SU-DHL-6 (cell line): ENCODE measurements at regions not wholly inside any gene's neighbourhood (a gene's known extent, or its start where the extent isn't known, plus 50 kb on each side); places are given as distances from the start of the nearest gene placed in this dataset.

Source experiments
- H2AFZ ChIP-seq: fragments of 200-600 bp; sonication (generic); 2 replicates; pipeline ENCODE4 v1.6.1; 2014; ENCODE audit warnings: low read depth, mild to moderate bottlenecking, moderate library complexity, mixed read lengths, antibody characterized with exemption, low read length; ENCODE audit not compliant: severe bottlenecking
- H3F3A ChIP-seq: fragments of 200-600 bp; shearing (Covaris generic); 2 replicates; pipeline ENCODE4 v1.6.0; 2016; ENCODE audit warnings: antibody characterized with exemption, mild to moderate bottlenecking; ENCODE audit not compliant: insufficient read depth
- H3K27ac ChIP-seq: fragments of 200-600 bp; sonication (generic); 2 replicates; pipeline ENCODE4 v1.5.1; 2016; ENCODE audit warnings: low read depth, mild to moderate bottlenecking, low read length, moderate library complexity, mixed read lengths
- H3K27me3 ChIP-seq: fragments of 200-600 bp; sonication (generic), shearing (Covaris generic); 2 replicates; pipeline ENCODE4 v1.6.0; 2014; ENCODE audit warnings: mild to moderate bottlenecking, low read length
- H3K36me3 ChIP-seq: fragments of 200-600 bp; sonication (generic); 2 replicates; pipeline ENCODE4 v1.6.1; 2014; ENCODE audit warnings: mild to moderate bottlenecking, low read length, mixed read lengths
- H3K4me2 ChIP-seq: fragments of 300-600, 200-600 bp; shearing (Covaris generic), sonication (generic); 2 replicates; pipeline ENCODE4 v1.6.0; 2014; ENCODE audit warnings: low read length, low read depth, mild to moderate bottlenecking; ENCODE audit not compliant: poor library complexity, severe bottlenecking
- H3K4me3 ChIP-seq: fragments of 200-600 bp; sonication (generic); 2 replicates; pipeline ENCODE4 v1.5.1; 2014; ENCODE audit warnings: antibody characterized with exemption, low read length, mild to moderate bottlenecking, mixed read lengths; ENCODE audit not compliant: insufficient read depth, poor library complexity, severe bottlenecking
- H3K79me2 ChIP-seq: fragments of 200-600 bp; sonication (generic); 2 replicates; pipeline ENCODE4 v1.6.1; 2014; ENCODE audit warnings: mild to moderate bottlenecking, low read length, moderate library complexity; ENCODE audit not compliant: insufficient read depth
- H3K9ac ChIP-seq: fragments of 200-600 bp; sonication (generic); 2 replicates; pipeline ENCODE4 v1.7.0; 2014; ENCODE audit warnings: mild to moderate bottlenecking, low read length
- H3K9me2 ChIP-seq: fragments of 200-600 bp; sonication (generic); replicated peaks from 2 replicates; pipeline ENCODE4 v1.6.1; 2014; ENCODE audit warnings: low read length; ENCODE audit not compliant: insufficient read depth
- H3K9me3 ChIP-seq: fragments of 200-600 bp; sonication (generic); 2 replicates; pipeline ENCODE4 v1.6.1; 2014; ENCODE audit warnings: low read length, mixed read lengths; ENCODE audit not compliant: insufficient read depth
- H4K20me1 ChIP-seq: fragments of 200-600 bp; sonication (generic); 2 replicates; pipeline ENCODE4 v1.6.1; 2014; ENCODE audit warnings: low read depth, mild to moderate bottlenecking, antibody characterized with exemption, low read length, moderate library complexity, mixed read lengths
- EZH2phosphoT487 ChIP-seq: fragments of 200-600 bp; sonication (generic), shearing (Covaris generic); conservative IDR thresholded peaks from 2 replicates; pipeline ENCODE4 v1.6.1; 2018; ENCODE audit warnings: mild to moderate bottlenecking, antibody characterized with exemption, low read length, moderate library complexity, mixed read lengths
- TF ChIP-seq, protein P1 (sequence below): fragments of 200-600 bp; sonication (generic); IDR thresholded peaks from one replicate; pipeline ENCODE4 v1.5.1; 2017; ENCODE audit warnings: antibody characterized with exemption, mild to moderate bottlenecking, low read length, moderate library complexity; ENCODE audit not compliant: insufficient read depth, poor library complexity, severe bottlenecking

DNA sequence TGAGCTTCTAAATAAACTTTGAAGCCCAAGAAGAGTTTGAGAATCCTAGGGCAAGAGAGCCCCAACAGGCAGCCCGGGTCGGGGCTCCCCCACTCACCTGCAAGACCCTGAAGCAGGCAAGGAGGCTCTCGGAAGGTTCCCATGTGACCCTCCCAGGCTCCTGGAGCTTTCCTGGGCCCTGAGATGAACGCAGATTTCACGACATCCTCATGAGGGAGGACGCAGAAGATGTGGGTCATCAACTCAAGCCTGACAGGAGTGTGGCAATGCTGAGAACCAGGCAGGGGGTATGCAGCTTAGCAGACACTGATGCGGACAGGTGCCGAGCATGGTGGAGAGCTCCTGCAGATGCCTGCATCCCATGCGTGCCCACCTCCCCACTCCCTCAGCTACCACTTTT, 184.5 kb upstream of the SLC24A3 start:
- Histone ChIP-seq H3K9ac (no peak overlapping the region), H3K9me2 (no peaks in the 10 kb centered on the region), H3K4me3 (no peak overlapping the region), H3K4me2 (no peak overlapping the region), H3K36me3 (no peaks in the 10 kb centered on the region), H2AFZ (no peak overlapping the region), H3K27ac (no peak overlapping the region), H3K9me3 (no peaks in the 10 kb centered on the region), H4K20me1 (no peaks in the 10 kb centered on the region), H3F3A (no peaks in the 10 kb centered on the region), H3K79me2 (no peaks in the 10 kb centered on the region), H3K27me3 (no peaks in the 10 kb centered on the region)
- TF ChIP-seq, protein P1, sequence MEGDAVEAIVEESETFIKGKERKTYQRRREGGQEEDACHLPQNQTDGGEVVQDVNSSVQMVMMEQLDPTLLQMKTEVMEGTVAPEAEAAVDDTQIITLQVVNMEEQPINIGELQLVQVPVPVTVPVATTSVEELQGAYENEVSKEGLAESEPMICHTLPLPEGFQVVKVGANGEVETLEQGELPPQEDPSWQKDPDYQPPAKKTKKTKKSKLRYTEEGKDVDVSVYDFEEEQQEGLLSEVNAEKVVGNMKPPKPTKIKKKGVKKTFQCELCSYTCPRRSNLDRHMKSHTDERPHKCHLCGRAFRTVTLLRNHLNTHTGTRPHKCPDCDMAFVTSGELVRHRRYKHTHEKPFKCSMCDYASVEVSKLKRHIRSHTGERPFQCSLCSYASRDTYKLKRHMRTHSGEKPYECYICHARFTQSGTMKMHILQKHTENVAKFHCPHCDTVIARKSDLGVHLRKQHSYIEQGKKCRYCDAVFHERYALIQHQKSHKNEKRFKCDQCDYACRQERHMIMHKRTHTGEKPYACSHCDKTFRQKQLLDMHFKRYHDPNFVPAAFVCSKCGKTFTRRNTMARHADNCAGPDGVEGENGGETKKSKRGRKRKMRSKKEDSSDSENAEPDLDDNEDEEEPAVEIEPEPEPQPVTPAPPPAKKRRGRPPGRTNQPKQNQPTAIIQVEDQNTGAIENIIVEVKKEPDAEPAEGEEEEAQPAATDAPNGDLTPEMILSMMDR = no peak
- TF ChIP-seq EZH2phosphoT487 = no peak

DNA sequence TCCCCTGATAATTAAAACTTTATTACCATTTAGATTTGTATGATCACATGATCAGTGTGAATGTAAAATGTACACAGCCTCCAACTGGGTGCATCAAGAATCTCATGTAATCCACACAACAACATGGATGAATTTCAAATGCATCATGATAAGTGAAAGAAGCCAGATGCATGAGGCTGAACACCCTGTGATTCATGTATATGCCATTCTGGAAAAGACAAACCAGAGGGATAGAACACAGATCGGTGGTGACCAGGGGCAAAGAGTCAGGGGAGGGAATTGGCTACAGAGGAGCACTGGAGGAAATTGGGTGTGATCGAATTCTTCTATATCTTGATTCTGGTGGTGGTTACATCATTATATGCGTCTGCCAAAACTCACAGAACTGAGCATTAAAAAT, 170.7 kb upstream of the SLC24A3 start:
- Histone ChIP-seq H3K79me2 (no peaks in the 10 kb centered on the region), H3F3A (no peaks in the 10 kb centered on the region), H3K27ac (no peak overlapping the region), H3K27me3 (no peaks in the 10 kb centered on the region), H3K9me3 (no peaks in the 10 kb centered on the region), H3K36me3 (no peaks in the 10 kb centered on the region), H3K9ac (no peak overlapping the region), H2AFZ (no peak overlapping the region), H3K4me2 (no peak overlapping the region), H4K20me1 (no peaks in the 10 kb centered on the region), H3K4me3 (no peak overlapping the region), H3K9me2 (no peaks in the 10 kb centered on the region)
- TF ChIP-seq EZH2phosphoT487 = no peak
- TF ChIP-seq, protein P1 = no peak

DNA sequence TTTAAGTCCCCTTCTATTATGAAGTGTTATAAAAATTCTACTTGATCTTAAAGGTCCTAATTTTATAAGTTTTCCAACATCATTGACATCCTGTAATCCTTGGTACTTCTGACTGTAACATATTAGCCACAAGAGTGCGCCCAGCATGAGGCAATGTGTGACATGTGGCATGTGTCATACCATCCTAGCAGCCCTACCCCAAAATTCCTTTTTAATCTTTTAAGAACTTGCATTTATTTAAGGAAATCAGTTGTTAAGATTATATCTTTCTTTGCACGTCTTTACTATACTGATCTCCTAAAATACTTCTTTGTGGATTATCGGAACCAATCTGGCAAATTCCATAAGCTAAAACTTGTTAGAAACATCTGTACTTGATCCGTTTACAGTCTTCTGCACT, 167.1 kb upstream of the SLC24A3 start:
- TF ChIP-seq, protein P1 = no peak
- no peak for TF ChIP-seq EZH2phosphoT487
- no peak overlapping the region for H3K9ac ChIP-seq
- no peaks in the 10 kb centered on the region for H3K9me2 ChIP-seq

More for the DNA sequence above, 167.1 kb upstream of the SLC24A3 start:
- Histone ChIP-seq H3K79me2 (no peaks in the 10 kb centered on the region), H3K4me2 (no peak overlapping the region), H3K27ac (no peak overlapping the region), H2AFZ (no peak overlapping the region), H4K20me1 (no peaks in the 10 kb centered on the region), H3K36me3 (no peaks in the 10 kb centered on the region), H3K27me3 (no peaks in the 10 kb centered on the region), H3K9me3 (no peaks in the 10 kb centered on the region), H3K4me3 (no peak overlapping the region), H3F3A (no peaks in the 10 kb centered on the region)
